GM18907 (cell line): ENCODE measurements at regions not wholly inside any gene's neighbourhood (a gene's known extent, or its start where the extent isn't known, plus 50 kb on each side); places are given as distances from the start of the nearest gene placed in this dataset.

Experiments
- ATAC-seq: cut with Tn5 transposase; IDR thresholded peaks from one replicate; pipeline ENCODE4 v1.9.1; 2021; ENCODE audit warnings: mild to moderate bottlenecking, moderate library complexity; ENCODE audit not compliant: unreplicated experiment

- ATAC-seq: peak; percentile 88
Observed at GRCh38 chr7:12067156-12067831, 143.8 kb upstream of the TMEM106B start.

- ATAC-seq: no peak
Observed at GRCh38 chr7:12069757-12070156, 141.3 kb upstream of the TMEM106B start.

- no peak for ATAC-seq
Observed at GRCh38 chr7:12074889-12075288, 136.2 kb upstream of the TMEM106B start.

GRCh38 chr7:12080006-12080405, 131.1 kb upstream of the TMEM106B start:
- no peak for ATAC-seq

GRCh38 chr7:12085516-12085915, 125.6 kb upstream of the TMEM106B start:
- ATAC-seq: no peak

- ATAC-seq: no peak
Observed at GRCh38 chr7:12089951-12090756, 120.9 kb upstream of the TMEM106B start.

GRCh38 chr7:12090757-12091221, 120.3 kb upstream of the TMEM106B start:
- no peak for ATAC-seq

GRCh38 chr7:12091231-12091630, 119.9 kb upstream of the TMEM106B start:
- no peak for ATAC-seq

GRCh38 chr7:12092499-12093130, 118.5 kb upstream of the TMEM106B start:
- ATAC-seq: no peak

- no peak for ATAC-seq
Observed at GRCh38 chr7:12093365-12093764, 117.7 kb upstream of the TMEM106B start.

GRCh38 chr7:12094365-12094921, 116.7 kb upstream of the TMEM106B start:
- ATAC-seq: no peak

- ATAC-seq: no peak
Observed at GRCh38 chr7:12102126-12102525, 109.0 kb upstream of the TMEM106B start.

- no peak for ATAC-seq
Observed at GRCh38 chr7:12102527-12102926, 108.6 kb upstream of the TMEM106B start.

- no peak for ATAC-seq
Observed at GRCh38 chr7:12103948-12104347, 107.1 kb upstream of the TMEM106B start.

- ATAC-seq: no peak
Observed at GRCh38 chr7:12107381-12107780, 103.7 kb upstream of the TMEM106B start.

GRCh38 chr7:12107841-12108254, 103.2 kb upstream of the TMEM106B start:
- ATAC-seq: no peak

- ATAC-seq: no peak
Observed at GRCh38 chr7:12110425-12110824, 100.7 kb upstream of the TMEM106B start.

GRCh38 chr7:12111422-12112405, 99.4 kb upstream of the TMEM106B start:
- no peak for ATAC-seq

GRCh38 chr7:12117170-12117569, 93.9 kb upstream of the TMEM106B start:
- no peak for ATAC-seq

- no peak for ATAC-seq
Observed at GRCh38 chr7:12119620-12120303, 91.3 kb upstream of the TMEM106B start.
